Right atrium auricular region (tissue), 2 donors: ENCODE measurements at regions not wholly inside any gene's neighbourhood (a gene's known extent, or its start where the extent isn't known, plus 50 kb on each side); places are given as distances from the start of the nearest gene placed in this dataset.
"Not testable (repeated sequence)": the region's sequence is repeated elsewhere in the genome, so short reads cannot be mapped to it uniquely, and the experiment has no call there.

Experiments
- DNase-seq: peaks from one replicate; pipeline ENCODE4 v3.0.0-alpha.2; 2019; ENCODE audit warnings: low spot score
- H3K27ac ChIP-seq, 2 donors: fragments of 200-600 bp; sonication (generic); 1 replicate in 1 of 2; 2 replicates in 1 of 2; pipeline ENCODE4 v1.5.1; 2016 to 2019
- H3K27me3 ChIP-seq, 2 donors: fragments of 200-600 bp; sonication (generic); one replicate each; pipeline versions ENCODE4 v1.5.1 to v1.6.0; 2017 to 2019
- H3K36me3 ChIP-seq: fragments of 200-600 bp; sonication (generic); one replicate; pipeline ENCODE4 v1.5.1; 2016
- H3K4me1 ChIP-seq, 2 donors: fragments of 200-600 bp; sonication (generic); one replicate each; pipeline versions ENCODE4 v1.5.1 to v1.6.0; 2017 to 2019
- H3K4me3 ChIP-seq, 2 donors: fragments of 200-600 bp; sonication (generic); 1 replicate in 1 of 2; 2 replicates in 1 of 2; pipeline ENCODE4 v1.5.1; 2017 to 2019; ENCODE audit warnings: mild to moderate bottlenecking in 1 of 2, moderate library complexity in 1 of 2
- H3K9me3 ChIP-seq, 2 donors: fragments of 200-600 bp; sonication (generic); one replicate each; pipeline ENCODE4 v1.5.1; 2019

DNA sequence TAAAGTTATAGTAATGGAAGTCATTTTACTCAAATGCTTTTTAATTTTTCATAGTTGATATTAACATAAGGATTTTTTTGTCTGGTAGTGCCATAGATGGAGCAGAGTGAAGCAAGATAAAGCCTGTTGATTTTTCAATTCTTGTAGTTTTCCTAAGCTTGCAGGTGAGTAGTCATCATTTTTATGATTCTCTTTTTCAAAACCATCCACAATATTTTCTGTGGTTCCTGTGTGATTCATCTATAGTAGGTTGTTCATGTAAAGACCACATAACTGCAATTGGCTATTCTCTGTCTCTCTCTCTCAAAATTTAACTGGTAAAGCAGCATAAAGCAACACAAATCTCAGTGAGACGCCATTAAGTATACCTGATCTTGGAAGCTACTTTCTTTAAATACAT is 711.5 kb downstream of the TTLL7 start:
- DNase-seq, H3K4me3 ChIP-seq, H3K4me1 ChIP-seq, H3K9me3 ChIP-seq, H3K27ac ChIP-seq, H3K27me3 ChIP-seq, H3K36me3 ChIP-seq: not testable (repeated sequence)

DNA sequence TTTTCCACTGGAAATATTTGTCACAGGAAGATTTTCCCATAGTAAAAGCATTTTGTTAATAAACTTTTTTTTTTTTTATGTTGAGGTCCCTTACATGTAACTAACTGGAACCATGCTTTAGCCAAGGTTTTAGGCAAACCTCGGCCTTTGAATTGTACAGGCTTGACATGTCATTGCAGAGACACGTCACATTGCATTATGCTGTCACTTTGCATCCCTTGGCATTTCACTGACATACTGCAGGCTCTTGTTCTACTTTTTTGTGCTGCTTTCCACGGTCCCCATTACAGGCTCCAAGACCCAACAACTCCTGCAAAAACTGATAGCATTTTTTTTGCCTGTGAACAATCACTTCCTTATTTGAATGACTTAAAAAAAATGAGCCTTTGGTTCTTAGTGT is 724.3 kb downstream of the TTLL7 start:
- not testable (repeated sequence) for H3K4me1 ChIP-seq, DNase-seq, H3K27me3 ChIP-seq, H3K9me3 ChIP-seq, H3K27ac ChIP-seq, H3K36me3 ChIP-seq, H3K4me3 ChIP-seq

DNA sequence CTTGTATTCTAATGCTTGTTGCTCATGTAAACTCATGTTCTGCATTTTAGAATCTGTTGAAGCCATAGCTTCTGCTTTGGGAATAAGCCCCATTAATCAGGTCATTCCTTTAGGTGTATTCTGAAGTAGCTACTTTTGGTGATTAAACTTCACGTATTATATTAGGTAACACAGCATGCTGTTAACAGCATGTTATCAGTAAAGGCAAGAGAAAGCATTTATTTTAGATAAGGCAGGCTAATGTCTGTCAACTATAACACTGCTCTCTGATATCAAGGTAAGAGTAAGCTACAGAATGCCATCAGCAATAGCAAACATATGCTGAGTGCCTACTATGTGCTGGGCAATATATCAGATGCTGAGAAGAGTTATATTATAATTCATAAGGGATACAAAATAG is 726.4 kb downstream of the TTLL7 start:
- not testable (repeated sequence) for H3K9me3 ChIP-seq, H3K27ac ChIP-seq, H3K4me3 ChIP-seq, H3K4me1 ChIP-seq, H3K27me3 ChIP-seq, DNase-seq, H3K36me3 ChIP-seq

DNA sequence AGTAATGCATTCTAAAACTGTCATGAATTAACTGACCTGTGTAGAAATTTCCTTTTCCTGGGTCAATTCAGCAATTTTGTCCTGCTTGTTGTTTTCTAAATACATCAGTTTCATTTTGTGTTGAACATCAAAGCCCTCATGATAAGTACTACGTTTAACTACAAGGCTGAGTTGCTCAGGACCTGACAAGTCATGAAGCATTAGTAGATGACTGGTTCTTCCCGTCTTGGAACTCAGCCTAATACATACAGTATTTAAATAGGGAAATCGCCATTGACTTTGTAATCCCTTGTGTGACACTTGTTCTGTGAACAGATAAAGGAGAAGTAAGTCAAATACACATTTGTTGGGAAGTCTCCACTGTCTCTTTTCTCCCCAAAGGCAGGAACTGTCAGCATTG is 727.1 kb downstream of the TTLL7 start:
- not testable (repeated sequence) for H3K27me3 ChIP-seq, H3K4me3 ChIP-seq, DNase-seq, H3K27ac ChIP-seq, H3K36me3 ChIP-seq, H3K9me3 ChIP-seq, H3K4me1 ChIP-seq

DNA sequence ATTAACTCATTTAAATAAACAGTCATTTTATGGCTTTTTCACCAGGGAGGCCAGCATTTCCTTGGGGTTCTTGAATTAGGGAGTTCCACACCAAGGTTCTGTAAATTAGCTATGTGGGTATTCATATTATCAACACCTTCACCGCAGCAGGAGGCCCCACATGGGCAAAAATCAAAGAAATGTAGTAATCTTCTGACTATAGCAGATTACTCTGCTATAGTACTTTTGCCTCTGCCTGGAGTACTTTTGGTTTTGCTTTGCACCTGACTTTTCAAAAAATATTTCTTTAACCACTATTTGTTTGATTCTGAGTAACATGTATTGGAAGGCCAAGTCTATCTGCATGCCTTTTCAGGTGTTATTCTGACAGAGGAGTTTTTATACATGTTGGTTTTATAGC is 728.1 kb downstream of the TTLL7 start:
- H3K27me3 ChIP-seq, H3K27ac ChIP-seq, DNase-seq, H3K4me3 ChIP-seq, H3K36me3 ChIP-seq, H3K9me3 ChIP-seq, H3K4me1 ChIP-seq: not testable (repeated sequence)

DNA sequence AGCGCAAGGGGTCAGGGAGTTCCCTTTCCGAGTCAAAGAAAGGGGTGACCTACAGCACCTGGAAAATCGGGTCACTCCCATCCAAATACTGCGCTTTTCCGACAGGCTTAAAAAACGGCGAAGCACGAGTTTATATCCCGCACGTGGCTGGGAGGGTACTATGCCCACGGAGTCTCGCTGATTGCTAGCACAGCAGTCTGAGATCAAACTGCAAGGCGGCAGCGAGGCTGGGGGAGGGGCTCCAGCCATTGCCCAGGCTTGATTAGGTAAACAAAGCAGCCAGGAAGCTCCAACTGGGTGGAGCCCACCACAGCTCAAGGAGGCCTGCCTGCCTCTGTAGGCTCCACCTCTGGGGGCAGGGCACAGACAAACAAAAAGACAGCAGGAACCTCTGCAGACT is 735.1 kb downstream of the TTLL7 start:
- not testable (repeated sequence) for H3K27ac ChIP-seq, H3K36me3 ChIP-seq, H3K9me3 ChIP-seq, H3K27me3 ChIP-seq, H3K4me3 ChIP-seq, DNase-seq, H3K4me1 ChIP-seq

DNA sequence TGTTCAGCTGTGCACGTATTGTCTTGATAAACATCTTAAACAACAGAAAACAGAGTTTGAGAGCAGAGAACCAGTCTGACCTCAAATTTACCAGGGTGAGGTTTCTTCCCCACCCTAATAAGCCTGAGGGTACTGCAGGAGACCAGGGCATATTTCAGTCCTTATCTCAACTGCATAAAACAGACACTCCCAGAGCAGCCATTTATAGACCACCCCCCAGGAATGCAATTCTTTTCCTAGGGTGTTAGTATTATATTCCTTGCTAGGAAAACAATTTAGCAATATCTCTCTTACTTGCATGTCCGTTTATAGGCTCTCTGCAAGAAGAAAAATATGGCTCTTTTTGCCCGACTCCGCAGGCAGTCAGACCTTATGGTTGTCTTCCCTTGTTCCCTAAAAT is 747.2 kb downstream of the TTLL7 start:
- not testable (repeated sequence) for H3K36me3 ChIP-seq, H3K27me3 ChIP-seq, H3K27ac ChIP-seq, DNase-seq, H3K4me3 ChIP-seq, H3K4me1 ChIP-seq
- H3K9me3 ChIP-seq, result peaks cover 0 to 26% of the 10 kb centered on the region in 2 donors

DNA sequence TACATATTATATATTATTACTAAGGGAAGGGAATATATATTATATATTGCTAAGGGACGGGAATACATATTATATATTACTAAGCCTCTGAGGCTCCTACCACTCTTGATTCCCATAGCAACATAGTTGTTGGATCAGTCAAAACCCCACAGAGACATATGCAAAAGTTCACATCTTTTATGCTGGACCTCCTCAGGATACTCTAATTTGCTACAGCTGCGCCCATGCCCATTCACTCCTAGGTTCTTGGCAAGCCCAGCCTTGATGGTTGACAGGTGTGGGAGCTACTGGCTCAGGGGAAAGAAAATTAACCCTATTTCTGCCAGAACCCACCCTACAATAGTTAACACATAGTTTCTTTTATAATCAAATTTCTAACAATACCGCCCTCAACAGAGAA is 752.2 kb downstream of the TTLL7 start:
- H3K4me1 ChIP-seq, DNase-seq, H3K4me3 ChIP-seq, H3K9me3 ChIP-seq, H3K27ac ChIP-seq, H3K27me3 ChIP-seq, H3K36me3 ChIP-seq: not testable (repeated sequence)

DNA sequence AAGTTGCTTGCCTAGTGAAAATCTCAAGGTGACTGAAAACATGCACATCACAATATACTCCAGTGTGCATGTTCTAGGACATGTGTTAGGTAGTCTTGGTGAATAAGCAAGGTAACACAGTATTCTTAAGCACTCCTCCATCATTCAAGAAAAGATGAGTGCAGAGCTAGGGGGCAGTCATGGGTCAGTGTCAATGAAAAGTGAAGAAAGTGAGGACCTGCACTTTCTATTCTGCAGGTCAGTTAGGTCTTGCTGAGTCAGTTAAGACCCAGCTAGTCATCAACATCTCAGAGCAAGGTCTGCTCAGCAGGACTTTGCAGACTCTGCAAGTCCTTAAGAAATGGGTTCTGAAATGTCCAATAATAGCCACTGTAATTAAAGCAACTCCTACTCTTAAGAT is 754.1 kb downstream of the TTLL7 start:
- H3K27me3 ChIP-seq, H3K9me3 ChIP-seq, H3K4me1 ChIP-seq, DNase-seq, H3K36me3 ChIP-seq, H3K4me3 ChIP-seq, H3K27ac ChIP-seq: not testable (repeated sequence)

DNA sequence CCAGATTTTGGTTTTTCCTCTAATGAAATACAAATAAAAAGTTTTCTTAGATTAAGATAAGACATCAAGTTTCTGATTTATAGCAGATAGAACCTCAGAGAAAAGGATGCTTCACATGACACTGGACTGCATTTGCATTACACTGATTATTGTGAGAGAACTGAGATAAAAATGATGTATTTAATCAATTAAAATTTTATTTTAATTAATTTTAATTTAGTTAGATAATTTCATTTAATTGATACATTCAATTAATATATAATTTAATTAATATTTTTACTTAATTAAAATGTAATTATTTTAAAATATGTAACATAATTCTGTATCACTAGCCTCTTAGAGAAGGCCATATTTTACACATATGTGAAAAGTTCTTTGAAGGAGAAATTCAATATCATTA is 759.4 kb downstream of the TTLL7 start:
- not testable (repeated sequence) for H3K27ac ChIP-seq, H3K9me3 ChIP-seq, H3K27me3 ChIP-seq, H3K4me3 ChIP-seq, DNase-seq, H3K4me1 ChIP-seq, H3K36me3 ChIP-seq

DNA sequence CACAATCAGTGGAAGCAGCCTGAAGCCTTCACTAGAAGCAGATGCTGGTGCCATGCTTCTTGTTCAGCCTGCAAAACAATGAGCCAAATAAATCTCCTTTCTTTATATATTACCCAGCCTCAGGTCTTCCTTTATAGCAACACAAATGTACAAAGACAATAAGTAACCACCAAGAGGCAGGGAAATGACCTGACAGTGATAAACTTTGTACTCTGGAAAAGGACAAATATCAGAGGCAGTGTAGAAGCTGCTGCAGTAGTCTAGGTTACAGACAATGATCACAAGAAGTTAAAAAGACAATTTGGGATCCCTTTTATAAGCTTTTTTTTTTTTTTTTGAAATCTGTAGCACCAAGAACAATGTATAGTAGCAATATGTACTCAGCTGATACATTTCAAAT is 760.3 kb downstream of the TTLL7 start:
- not testable (repeated sequence) for H3K4me1 ChIP-seq, H3K36me3 ChIP-seq, DNase-seq, H3K27me3 ChIP-seq, H3K27ac ChIP-seq, H3K4me3 ChIP-seq, H3K9me3 ChIP-seq

DNA sequence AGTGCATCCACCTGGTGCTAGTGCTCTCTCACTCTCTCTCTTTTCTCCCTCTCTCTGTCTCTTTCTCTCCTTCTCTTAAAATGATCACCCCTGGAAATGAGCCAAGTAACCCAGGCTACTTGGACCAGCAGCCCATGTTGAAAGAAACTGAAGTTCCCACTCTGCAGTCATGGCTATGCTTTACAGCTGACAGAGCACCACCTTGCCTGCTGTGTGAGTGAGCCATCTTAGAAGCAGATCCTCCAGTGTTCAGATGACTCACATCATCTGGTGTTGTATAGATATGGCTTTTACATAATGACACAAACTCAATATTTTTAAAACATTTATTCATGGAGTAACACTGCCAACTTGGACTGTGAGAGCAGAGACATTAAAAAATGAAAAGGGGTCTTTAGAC is 779.1 kb downstream of the TTLL7 start:
- H3K9me3 ChIP-seq, DNase-seq, H3K27ac ChIP-seq, H3K36me3 ChIP-seq, H3K27me3 ChIP-seq, H3K4me1 ChIP-seq, H3K4me3 ChIP-seq: not testable (repeated sequence)

DNA sequence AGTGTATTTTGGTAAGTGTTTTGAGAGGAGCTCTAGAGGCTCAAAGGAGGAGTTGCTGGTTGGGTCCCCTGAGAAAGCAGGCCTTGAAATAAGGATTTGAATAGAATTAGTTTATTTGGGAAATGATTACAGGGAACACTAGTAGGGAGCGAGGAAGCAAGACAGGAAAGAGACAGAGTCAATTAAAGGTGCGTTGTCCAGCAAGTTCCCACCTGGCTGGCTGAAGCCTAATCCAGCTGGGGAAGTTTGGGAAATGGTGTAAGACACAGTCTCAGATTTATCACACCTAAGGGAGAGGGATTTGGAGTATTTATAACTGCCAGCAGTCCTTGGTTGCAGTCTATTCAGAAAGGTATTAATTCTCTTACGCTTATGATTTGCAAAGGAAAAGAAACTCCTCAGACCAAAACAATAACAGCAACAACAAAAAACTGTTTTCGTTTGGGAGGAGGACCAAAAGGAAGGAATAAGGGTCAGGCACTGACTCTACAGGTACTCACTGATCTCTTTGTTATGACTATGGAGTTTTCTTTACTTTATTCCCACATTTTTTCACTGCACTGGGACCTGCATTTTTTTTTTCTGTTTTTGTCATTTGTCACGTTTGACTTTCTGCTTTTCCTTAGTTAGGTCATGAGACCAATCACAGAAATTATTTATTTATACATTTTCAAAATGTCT is 780.8 kb downstream of the TTLL7 start:
- not testable (repeated sequence) for H3K36me3 ChIP-seq, H3K4me3 ChIP-seq, H3K9me3 ChIP-seq, H3K27ac ChIP-seq, DNase-seq, H3K27me3 ChIP-seq, H3K4me1 ChIP-seq

DNA sequence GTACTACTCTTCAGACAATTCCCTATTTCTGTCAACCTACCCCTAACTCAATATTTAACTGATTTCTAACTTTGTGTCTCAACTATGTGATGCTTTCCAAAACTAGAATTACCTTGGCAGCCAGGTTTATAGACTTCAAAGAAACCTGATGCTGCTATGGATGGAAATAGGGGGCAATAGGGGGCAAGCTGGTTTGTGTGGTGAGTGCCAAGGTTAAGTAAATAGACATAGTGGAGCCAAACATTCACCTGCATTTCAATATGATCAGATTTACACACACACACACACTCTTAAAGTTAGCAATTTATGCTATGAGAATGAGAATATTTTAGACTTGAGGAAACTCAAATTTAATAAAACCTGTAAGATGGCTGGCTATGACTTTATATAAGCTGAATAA is 784.6 kb downstream of the TTLL7 start:
- not testable (repeated sequence) for H3K27ac ChIP-seq, H3K4me1 ChIP-seq, H3K27me3 ChIP-seq, H3K4me3 ChIP-seq, H3K36me3 ChIP-seq, H3K9me3 ChIP-seq, DNase-seq

DNA sequence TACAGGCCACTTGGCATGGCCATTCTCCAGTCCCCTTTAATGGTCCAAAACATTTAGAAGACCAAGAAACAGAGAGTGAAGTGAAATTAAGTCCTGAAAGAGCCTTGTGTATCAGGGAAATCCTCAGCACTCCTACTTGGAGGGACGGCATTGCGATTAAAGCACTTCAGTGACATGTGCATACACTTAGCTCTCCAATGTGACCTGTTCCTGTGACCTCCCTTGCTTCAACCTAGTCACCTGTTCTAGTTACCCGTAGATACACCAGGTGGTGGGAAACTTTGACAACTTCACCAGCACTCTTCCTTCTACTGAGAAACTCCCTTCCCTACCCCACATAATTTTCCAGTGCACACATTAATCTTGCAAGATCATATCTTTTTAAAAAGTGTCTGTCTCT is 785.3 kb downstream of the TTLL7 start:
- H3K27ac ChIP-seq, H3K27me3 ChIP-seq, H3K36me3 ChIP-seq, H3K9me3 ChIP-seq, H3K4me1 ChIP-seq, H3K4me3 ChIP-seq, DNase-seq: not testable (repeated sequence)

DNA sequence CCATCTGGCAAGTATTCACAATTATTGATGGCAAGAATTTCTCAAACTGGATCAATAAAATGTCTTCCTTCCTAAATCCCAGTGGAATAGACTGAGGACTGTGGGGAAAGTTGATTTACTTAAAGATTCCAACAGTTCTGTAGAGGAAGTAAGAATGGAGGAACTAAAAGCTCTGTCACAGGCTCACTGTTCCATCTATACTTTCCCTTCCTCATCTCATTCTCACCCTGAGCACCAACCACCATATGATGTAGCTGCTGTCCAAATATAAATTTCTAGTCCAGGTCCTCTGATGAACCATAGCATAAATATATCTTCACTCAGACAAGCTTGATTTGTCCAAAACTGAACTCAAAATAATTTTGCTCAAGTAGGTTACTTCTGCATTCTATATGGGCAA is 786.9 kb downstream of the TTLL7 start:
- not testable (repeated sequence) for H3K36me3 ChIP-seq, H3K27ac ChIP-seq, H3K4me1 ChIP-seq, H3K27me3 ChIP-seq, DNase-seq, H3K4me3 ChIP-seq, H3K9me3 ChIP-seq
